H9 (cell line): ENCODE measurements at regions not wholly inside any gene's neighbourhood (a gene's known extent, or its start where the extent isn't known, plus 50 kb on each side); places are given as distances from the start of the nearest gene placed in this dataset.

Source experiments
- DNase-seq: peaks from one replicate; pipeline ENCODE4 v3.0.0-alpha.2; 2017
- H2AFZ ChIP-seq: one replicate; pipeline ENCODE4 v1.6.1; 2013; ENCODE audit warnings: mild to moderate bottlenecking, low read length, control low read depth, moderate library complexity
- H2AK5ac ChIP-seq: 2 replicates; pipeline ENCODE4 v1.6.1; 2013; ENCODE audit warnings: low read length, control low read depth, mixed read lengths; ENCODE audit not compliant: insufficient read length
- H2BK120ac ChIP-seq: one replicate; pipeline ENCODE4 v1.6.1; 2013; ENCODE audit warnings: low read depth, mild to moderate bottlenecking, low read length, control low read depth, inconsistent platforms; ENCODE audit not compliant: poor library complexity, severe bottlenecking
- H2BK12ac ChIP-seq: 2 replicates; pipeline ENCODE4 v1.6.1; 2013; ENCODE audit warnings: low read length, control low read depth, mixed read lengths, low read depth; ENCODE audit not compliant: insufficient read length
- H2BK15ac ChIP-seq: 2 replicates; pipeline ENCODE4 v1.6.1; 2013; ENCODE audit warnings: low read depth, low read length, control low read depth
- H2BK20ac ChIP-seq: one replicate; pipeline ENCODE4 v1.6.1; 2013; ENCODE audit warnings: low read depth, mild to moderate bottlenecking, low read length, control low read depth, inconsistent platforms; ENCODE audit not compliant: poor library complexity, severe bottlenecking
- H2BK5ac ChIP-seq: 2 replicates; pipeline ENCODE4 v1.6.1; 2013; ENCODE audit warnings: low read length, control low read depth, mixed read lengths; ENCODE audit not compliant: insufficient read length
- H3K14ac ChIP-seq: 2 replicates; pipeline ENCODE4 v1.6.1; 2013; ENCODE audit warnings: low read length, control low read depth; ENCODE audit not compliant: insufficient read depth
- H3K18ac ChIP-seq: 2 replicates; pipeline ENCODE4 v1.6.1; 2013; ENCODE audit warnings: low read depth, mild to moderate bottlenecking, mixed read lengths, low read length, control low read depth; ENCODE audit not compliant: insufficient read length
- H3K23ac ChIP-seq: 2 replicates; pipeline ENCODE4 v1.6.1; 2013; ENCODE audit warnings: low read length, control low read depth, mixed read lengths, low read depth; ENCODE audit not compliant: insufficient read length
- H3K23me2 ChIP-seq: 2 replicates; pipeline ENCODE4 v1.6.1; 2013; ENCODE audit warnings: low read depth, mild to moderate bottlenecking, mixed read lengths, low read length, control low read depth; ENCODE audit not compliant: insufficient read length, poor library complexity, severe bottlenecking
- H3K27ac ChIP-seq: 2 replicates; pipeline ENCODE4 v1.5.1; 2013; ENCODE audit warnings: low read length, control low read depth, mixed read lengths, low read depth; ENCODE audit not compliant: insufficient read length
- H3K27me3 ChIP-seq: 2 replicates; pipeline ENCODE4 v1.6.1; 2013; ENCODE audit warnings: low read length, control low read depth, inconsistent platforms; ENCODE audit not compliant: insufficient read depth
- H3K4ac ChIP-seq: 2 replicates; pipeline ENCODE4 v1.6.1; 2013; ENCODE audit warnings: low read depth, mild to moderate bottlenecking, control low read depth, inconsistent platforms, low read length, moderate library complexity
- H3K4me1 ChIP-seq: 2 replicates; pipeline ENCODE4 v1.6.1; 2013; ENCODE audit warnings: low read length, control low read depth, inconsistent platforms; ENCODE audit not compliant: insufficient read depth
- H3K4me2 ChIP-seq: 2 replicates; pipeline ENCODE4 v1.6.1; 2013; ENCODE audit warnings: low read length, control low read depth, mixed read lengths; ENCODE audit not compliant: insufficient read length, insufficient read depth
- H3K56ac ChIP-seq: 2 replicates; pipeline ENCODE4 v1.6.1; 2013; ENCODE audit warnings: low read depth, mild to moderate bottlenecking, mixed read lengths, low read length, control low read depth; ENCODE audit not compliant: insufficient read length
- H3K79me1 ChIP-seq: 2 replicates; pipeline ENCODE4 v1.6.1; 2013; ENCODE audit warnings: low read depth, mild to moderate bottlenecking, moderate library complexity, low read length, control low read depth, inconsistent platforms; ENCODE audit not compliant: insufficient read depth, poor library complexity, severe bottlenecking
- H3K79me2 ChIP-seq: 2 replicates; pipeline ENCODE4 v1.6.1; 2013; ENCODE audit warnings: low read length, control low read depth, inconsistent platforms; ENCODE audit not compliant: insufficient read depth
- H3K9ac ChIP-seq: 2 replicates; pipeline ENCODE4 v1.6.1; 2013; ENCODE audit warnings: low read length, control low read depth, mixed read lengths; ENCODE audit not compliant: insufficient read length; ENCODE audit errors: extremely low read depth
- H3K9me3 ChIP-seq: one replicate; pipeline ENCODE4 v1.6.1; 2013; ENCODE audit warnings: low read depth, low read length, inconsistent platforms; ENCODE audit not compliant: control insufficient read depth
- H3T11ph ChIP-seq: one replicate; pipeline ENCODE4 v1.6.1; 2013; ENCODE audit warnings: mild to moderate bottlenecking, low read length, control low read depth, inconsistent platforms
- H4K20me1 ChIP-seq: one replicate; pipeline ENCODE4 v1.6.1; 2013; ENCODE audit not compliant: control insufficient read depth, insufficient read length, insufficient read depth
- H4K5ac ChIP-seq: 2 replicates; pipeline ENCODE4 v1.6.1; 2013; ENCODE audit warnings: low read depth, mild to moderate bottlenecking, mixed read lengths, low read length, control low read depth; ENCODE audit not compliant: insufficient read length
- H4K8ac ChIP-seq: replicated peaks from 2 replicates; pipeline ENCODE4 v1.6.1; 2013; ENCODE audit warnings: low read length, control low read depth, mixed read lengths, low read depth; ENCODE audit not compliant: insufficient read length
- H4K91ac ChIP-seq: 2 replicates; pipeline ENCODE4 v1.6.1; 2013; ENCODE audit warnings: low read depth, mild to moderate bottlenecking, moderate library complexity, mixed read lengths, low read length, control low read depth; ENCODE audit not compliant: insufficient read length
- H3K27ac Mint-ChIP-seq, 3 experiments: 2 replicates in 2 of 3; 3 replicates in 1 of 3; pipeline ENCODE4 v1.8.0; 2020 to 2021; ENCODE audit warnings: mixed read lengths in 3 of 3, mild to moderate bottlenecking in 1 of 3, moderate library complexity in 1 of 3
- H3K27me3 Mint-ChIP-seq: 2 replicates; pipeline ENCODE4 v1.8.0; 2021; ENCODE audit warnings: low read depth, mild to moderate bottlenecking, moderate library complexity, mixed read lengths
- H3K36me3 Mint-ChIP-seq, 3 experiments: 2 replicates in 2 of 3; 3 replicates in 1 of 3; pipeline ENCODE4 v1.8.0; 2020 to 2021; ENCODE audit warnings: low read depth in 3 of 3, mixed read lengths in 3 of 3; ENCODE audit not compliant: insufficient read depth in 1 of 3
- H3K4me1 Mint-ChIP-seq, 2 experiments: 2 replicates each; pipeline ENCODE4 v1.8.0; 2020; ENCODE audit warnings: mixed read lengths in 2 of 2
- H3K4me3 Mint-ChIP-seq, 2 experiments: 2 replicates in 1 of 2; 3 replicates in 1 of 2; pipeline ENCODE4 v1.8.0; 2020 to 2021; ENCODE audit warnings: mild to moderate bottlenecking in 2 of 2, mixed read lengths in 2 of 2, moderate library complexity in 1 of 2
- H3K9me3 Mint-ChIP-seq, 2 experiments: 2 replicates in 1 of 2; 3 replicates in 1 of 2; pipeline ENCODE4 v1.8.0; 2020; ENCODE audit warnings: mild to moderate bottlenecking in 2 of 2, mixed read lengths in 2 of 2, moderate library complexity in 1 of 2
- CTCF ChIP-seq: fragments of 200-600 bp; sonication (generic); conservative IDR thresholded peaks from 3 replicates; pipeline ENCODE4 v1.8.0; 2021; ENCODE audit warnings: antibody characterized with exemption, mild to moderate bottlenecking
- WGBS: extraction: QIAGEN DNeasy Blood & Tissue Kit; methylation state at CpG from one replicate; pipeline ENCODE4 v1.1.7; 2013; ENCODE audit warnings: missing lambda C conversion rate, low lambda C conversion rate, mixed read lengths; ENCODE audit not compliant: insufficient read length; ENCODE audit errors: extremely low coverage; 5-methylcytosine and 5-hydroxymethylcytosine counted together

GRCh38 chr6:137370871-137371633 lies 123.1 kb downstream of the OLIG3 start:
- no peak overlapping the region for H3K18ac ChIP-seq
- no peaks in the 10 kb centered on the region; the same call in 1 of the 2 replicates for H3K27me3 Mint-ChIP-seq
- H3K4me1 ChIP-seq: peaks cover 6% of the 10 kb centered on the region; the same call in 1 of the 2 replicates
- no peak overlapping the region for H2BK120ac ChIP-seq
- H3K56ac ChIP-seq: no peak overlapping the region
- H2AFZ ChIP-seq: no peak overlapping the region
- peak; percentile 59; the same call in 2 of the 3 replicates for TF ChIP-seq CTCF
- no peak overlapping the region for H4K5ac ChIP-seq
- no peak overlapping the region for H3K27ac Mint-ChIP-seq
- H3K79me2 ChIP-seq: no peaks in the 10 kb centered on the region
- peaks cover 20 to 22% of the 10 kb centered on the region in 2 experiments for H3K4me1 Mint-ChIP-seq
- H3K4me3 Mint-ChIP-seq: no peak overlapping the region
- no peak overlapping the region for H2BK12ac ChIP-seq
- H2BK15ac ChIP-seq: no peak overlapping the region
- no peak overlapping the region for H4K8ac ChIP-seq
- H3K27ac ChIP-seq: no peak overlapping the region
- no peaks in the 10 kb centered on the region for H3K9me3 Mint-ChIP-seq
- H3K27me3 ChIP-seq: no peaks in the 10 kb centered on the region; the same call in 1 of the 2 replicates
- no peak overlapping the region for H3K23ac ChIP-seq
- no peaks in the 10 kb centered on the region for H3K9me3 ChIP-seq
- no peak overlapping the region for H2BK5ac ChIP-seq
- no CpG with 5 or more reads among the region's 2 CpGs for WGBS
- no peaks in the 10 kb centered on the region for H4K20me1 ChIP-seq
- no peak overlapping the region for H3K14ac ChIP-seq
- no peaks in the 10 kb centered on the region for H3K79me1 ChIP-seq
- H3K23me2 ChIP-seq: no peaks in the 10 kb centered on the region
- no peak overlapping the region for H2BK20ac ChIP-seq
- no peak overlapping the region for H3K4me2 ChIP-seq
- H2AK5ac ChIP-seq: no peak overlapping the region
- H3K4ac ChIP-seq: no peak overlapping the region
- H4K91ac ChIP-seq: no peak overlapping the region
- H3K9ac ChIP-seq: no peak overlapping the region
- H3K36me3 Mint-ChIP-seq: no peaks in the 10 kb centered on the region
- no peak overlapping the region for H3T11ph ChIP-seq
- no peak for DNase-seq
